Dermis blood vessel endothelial cell (primary cell): ENCODE measurements at regions not wholly inside any gene's neighbourhood (a gene's known extent, or its start where the extent isn't known, plus 50 kb on each side); places are given as distances from the start of the nearest gene placed in this dataset.

Source experiments
- DNase-seq: peaks from one replicate; pipeline ENCODE4 v3.0.0; 2010

DNA sequence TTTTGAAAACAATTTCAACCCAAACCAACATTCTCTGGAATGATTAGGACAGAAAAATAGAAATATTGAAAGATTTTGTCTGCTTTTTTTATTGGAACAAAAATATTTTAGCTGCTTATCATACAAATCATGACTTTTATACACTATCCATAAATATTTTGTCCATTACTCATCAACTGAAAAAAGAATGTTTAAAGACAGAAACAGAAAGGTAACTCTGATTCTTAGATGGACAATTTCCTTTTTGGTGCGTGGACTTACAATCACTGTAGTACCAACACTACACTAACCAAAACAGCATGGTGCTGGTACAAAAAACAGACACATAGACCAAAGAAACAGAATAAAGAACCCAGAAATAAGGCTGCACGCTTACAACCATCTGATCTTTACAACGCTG, 582.8 kb upstream of the CCDC54 start:
- no peak for DNase-seq

- DNase-seq: no peak
Observed at GRCh38 chr3:106795553-106795952, 581.7 kb upstream of the CCDC54 start.

DNA sequence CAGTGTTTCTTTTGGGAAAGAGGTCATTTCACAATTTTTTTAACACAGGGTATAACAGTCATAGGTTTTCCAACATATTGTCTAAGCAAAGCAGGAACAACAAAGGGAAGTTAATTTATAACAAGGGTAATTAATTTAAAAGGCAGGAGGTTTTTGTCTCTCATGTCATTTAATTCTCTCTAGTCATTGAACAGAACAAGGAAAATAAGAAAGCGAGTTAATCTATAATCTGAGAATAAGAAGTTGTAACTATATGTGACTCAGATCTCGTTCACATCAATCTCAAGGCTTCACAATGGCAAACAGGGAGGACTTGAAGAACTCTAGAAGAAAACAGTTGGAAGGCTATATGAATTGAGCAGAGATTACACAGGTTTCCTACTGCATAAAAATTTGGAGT, 579.8 kb upstream of the CCDC54 start:
- DNase-seq: no peak

- DNase-seq: no peak
Observed at GRCh38 chr3:106805625-106806024, 571.6 kb upstream of the CCDC54 start.

DNA sequence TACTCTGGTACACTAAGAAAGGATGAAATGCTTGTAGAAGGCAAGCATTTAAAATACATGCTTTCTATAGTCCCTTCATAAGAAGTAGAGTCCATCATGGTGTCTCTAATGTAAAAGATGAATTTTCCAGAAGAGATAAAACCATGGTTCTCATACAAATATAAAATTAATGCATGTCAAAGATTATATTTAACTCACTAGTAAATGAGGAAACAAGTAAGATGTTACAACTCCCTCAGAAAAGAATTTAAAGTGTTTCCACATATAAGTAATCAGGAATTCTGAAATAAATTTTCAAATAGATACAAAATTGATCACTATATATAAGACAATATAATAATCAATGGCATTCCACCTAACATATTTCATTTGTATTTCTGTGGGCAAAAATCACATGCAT, 570.3 kb upstream of the CCDC54 start:
- DNase-seq: no peak

DNA sequence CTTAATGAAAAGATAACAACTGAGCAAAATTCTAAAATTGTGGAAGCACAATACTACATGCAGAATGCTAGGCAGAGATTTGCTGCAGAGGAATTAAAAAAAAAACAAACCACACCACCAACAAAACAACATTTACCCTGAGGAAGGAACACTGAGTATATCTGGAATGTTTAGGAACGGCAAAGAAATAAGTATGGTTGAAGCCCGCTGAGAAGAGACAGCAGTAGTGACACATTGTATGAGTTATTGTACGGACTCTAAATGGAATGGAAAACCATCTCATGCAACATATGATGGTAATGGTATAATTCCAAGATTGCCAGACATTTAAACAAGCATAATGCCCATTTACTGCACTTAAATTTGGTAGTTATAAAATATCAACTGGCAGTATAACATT, 568.2 kb upstream of the CCDC54 start:
- DNase-seq: no peak

- peak; percentile 7 for DNase-seq
Observed at GRCh38 chr3:106809623-106810299, 567.5 kb upstream of the CCDC54 start.

GRCh38 chr3:106810300-106810875, 566.9 kb upstream of the CCDC54 start:
- DNase-seq: peak; percentile 27

DNA sequence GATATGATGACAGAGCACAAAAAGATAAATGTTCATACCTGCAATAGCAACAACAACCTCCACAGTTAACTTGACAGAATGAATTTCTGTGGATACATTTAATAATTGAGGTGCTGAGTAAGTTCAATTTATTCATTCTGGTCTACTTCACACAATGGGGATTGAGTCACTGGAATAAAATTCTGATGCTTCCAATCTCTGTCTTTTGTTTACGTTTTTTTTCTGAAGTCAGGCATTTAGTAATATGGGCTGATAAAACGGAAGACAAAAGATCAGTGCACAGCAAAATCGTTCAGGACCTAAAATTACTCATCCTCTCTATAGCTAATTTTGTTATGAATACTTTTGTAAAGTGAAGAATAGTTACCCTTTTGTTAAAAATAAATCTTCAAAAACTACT, 565.9 kb upstream of the CCDC54 start:
- peak; percentile 63 for DNase-seq

DNA sequence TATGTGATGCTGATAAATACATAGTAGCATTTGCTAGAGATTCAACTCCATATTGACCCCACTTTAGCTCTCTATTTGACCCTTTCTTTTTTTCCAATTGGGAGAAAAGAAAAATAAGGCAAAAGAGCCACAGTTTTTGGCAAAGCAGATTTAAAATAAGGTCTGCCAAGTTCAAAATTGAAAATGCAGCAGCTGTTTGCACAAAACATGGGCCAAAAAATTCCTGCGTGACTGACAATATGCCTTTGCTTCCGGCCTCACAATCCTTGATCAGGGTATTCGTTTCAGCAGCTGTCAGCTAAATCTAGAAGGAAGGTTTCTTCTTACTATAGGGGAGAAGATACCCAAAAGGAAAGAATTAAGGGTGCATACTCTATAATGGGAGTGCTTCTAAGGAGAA, 563.5 kb upstream of the CCDC54 start:
- DNase-seq: no peak

DNA sequence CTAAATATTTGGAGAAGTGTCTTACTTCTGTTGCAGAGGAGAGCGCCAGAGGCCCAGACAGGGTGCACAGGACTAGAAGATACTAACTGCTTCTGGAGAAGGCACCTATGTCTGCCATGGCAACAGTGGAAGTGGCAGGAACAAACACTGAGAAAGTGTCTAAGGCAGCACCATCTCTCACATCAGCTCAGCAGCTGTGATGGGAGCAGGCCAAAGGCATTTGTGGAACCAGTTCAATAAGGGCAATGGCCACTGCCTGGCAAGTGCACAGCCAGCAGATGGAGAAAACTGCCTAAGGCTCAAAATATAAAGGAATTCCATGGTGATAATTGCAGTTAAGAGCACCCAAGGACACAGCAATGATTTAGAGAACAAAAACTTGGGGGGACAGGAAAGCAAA, 563.0 kb upstream of the CCDC54 start:
- DNase-seq: no peak

GRCh38 chr3:106816838-106817237, 560.4 kb upstream of the CCDC54 start:
- no peak for DNase-seq

DNA sequence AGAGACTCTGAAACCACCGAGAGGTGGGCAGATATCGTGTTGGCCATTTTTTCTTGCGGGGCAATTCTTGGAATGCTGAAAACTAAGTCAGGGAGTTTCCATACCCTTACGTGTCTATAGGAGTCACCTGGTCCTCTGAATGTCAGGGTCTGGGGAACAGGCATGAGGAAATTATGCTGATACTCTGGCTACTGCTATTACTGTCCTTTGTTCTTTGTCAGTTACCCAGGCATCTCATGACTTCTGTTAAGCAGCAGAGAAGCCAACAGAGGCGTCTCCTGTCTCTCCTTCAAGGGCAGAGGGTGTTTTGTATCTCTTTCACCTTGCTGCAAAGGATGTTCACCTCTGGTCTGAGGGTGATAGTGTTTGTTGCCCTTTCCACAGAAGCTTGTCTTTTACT, 559.5 kb upstream of the CCDC54 start:
- no peak for DNase-seq

- no peak for DNase-seq
Observed at GRCh38 chr3:106819440-106819839, 557.8 kb upstream of the CCDC54 start.

- no peak for DNase-seq
Observed at GRCh38 chr3:106820726-106821362, 556.4 kb upstream of the CCDC54 start.

DNA sequence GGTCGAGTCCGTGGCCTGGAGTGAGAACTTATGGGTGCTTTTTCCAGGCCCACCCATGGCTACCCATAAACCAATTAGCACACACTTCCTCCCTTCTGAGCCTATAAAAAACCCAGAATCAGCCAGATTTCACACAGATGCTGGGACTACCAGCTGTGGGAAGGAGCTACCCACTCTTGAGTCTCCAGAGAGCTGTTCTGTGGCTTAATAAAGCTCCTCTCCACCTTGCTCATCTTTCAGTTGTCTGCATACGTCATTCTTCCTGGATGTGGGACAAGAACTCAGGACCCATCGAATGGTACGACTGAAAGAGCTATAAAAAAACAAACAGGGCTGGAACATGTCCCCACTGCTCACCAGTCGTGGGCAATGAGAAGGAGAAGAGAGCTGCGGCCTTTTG, 555.4 kb upstream of the CCDC54 start:
- no peak for DNase-seq

DNA sequence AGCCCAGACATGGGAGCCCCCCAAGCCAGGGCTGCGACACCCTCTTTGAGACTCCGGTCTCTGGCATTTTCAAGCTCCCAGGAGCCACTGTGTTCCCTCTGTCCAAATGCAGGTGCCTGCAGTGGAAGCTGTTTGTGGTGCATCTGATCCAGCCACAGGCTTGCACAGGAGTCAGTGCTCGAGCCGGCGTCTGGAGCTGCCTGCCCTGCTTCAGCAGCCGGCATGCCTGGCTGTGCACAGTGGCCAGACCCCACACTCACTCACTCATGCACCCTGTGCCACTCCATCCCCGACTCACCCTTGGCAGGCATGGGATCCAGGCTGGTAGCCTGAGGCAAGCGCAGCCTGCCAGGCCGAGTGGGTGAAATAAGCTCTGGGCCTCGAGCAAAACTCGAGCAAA, 555.0 kb upstream of the CCDC54 start:
- no peak for DNase-seq

GRCh38 chr3:106823701-106824100, 553.5 kb upstream of the CCDC54 start:
- DNase-seq: no peak

- DNase-seq: peak; percentile 46
Observed at GRCh38 chr3:106824856-106825255, 552.4 kb upstream of the CCDC54 start.

- no peak for DNase-seq
Observed at GRCh38 chr3:106825962-106826605, 551.2 kb upstream of the CCDC54 start.

DNA sequence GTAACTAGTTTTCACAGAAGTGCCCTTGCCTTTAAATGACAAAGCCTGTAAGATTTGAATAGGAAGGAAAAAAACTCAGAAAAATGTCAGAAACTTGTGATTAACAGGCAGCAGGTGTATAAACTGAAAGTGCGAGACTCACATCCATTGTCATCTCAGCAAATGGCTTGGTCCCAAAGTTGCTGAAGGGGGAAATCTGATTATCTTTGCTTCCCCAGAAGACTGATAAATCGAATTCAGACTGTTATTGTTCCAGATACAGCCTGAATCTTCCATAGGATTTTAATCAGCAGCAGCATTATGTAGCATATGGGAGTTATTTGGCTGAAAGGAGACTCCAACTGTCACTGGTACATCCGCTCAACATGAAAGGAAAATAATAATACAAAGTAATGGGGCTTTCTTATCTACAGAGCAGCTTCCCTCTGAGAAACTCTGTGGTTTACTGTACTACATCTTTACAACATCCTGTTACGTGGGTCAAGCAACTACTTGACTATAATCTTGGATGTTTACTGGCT, 550.4 kb upstream of the CCDC54 start:
- DNase-seq: no peak

- no peak for DNase-seq
Observed at GRCh38 chr3:106827515-106828213, 549.6 kb upstream of the CCDC54 start.

GRCh38 chr3:106829206-106829605, 548.0 kb upstream of the CCDC54 start:
- DNase-seq: no peak
